Psoas muscle (tissue), 7 donors: ENCODE measurements at regions not wholly inside any gene's neighbourhood (a gene's known extent, or its start where the extent isn't known, plus 50 kb on each side); places are given as distances from the start of the nearest gene placed in this dataset.

Source experiments
- ATAC-seq, 4 donors: fragments of 200-7000 bp; cut with Tn5 transposase; one replicate each; pipeline ENCODE4 v1.9.1; 2020; ENCODE audit warnings: moderate library complexity in 3 of 4, mild to moderate bottlenecking in 2 of 4
- DNase-seq, 2 donors: peaks; one replicate each; pipeline ENCODE4 v3.0.0-alpha.2; 2020
- H3K27ac ChIP-seq: fragments of 200-600 bp; one replicate; pipeline ENCODE4 v1.8.0; 2022
- H3K27me3 ChIP-seq, 3 donors: fragments of 200-600 bp in 1 of 3; one replicate each; pipeline versions ENCODE4 v1.6.1 to v1.8.0; 2013 to 2022; ENCODE audit warnings: low read length in 2 of 3, mild to moderate bottlenecking in 2 of 3, moderate library complexity in 1 of 3; ENCODE audit not compliant: insufficient read depth in 3 of 3
- H3K36me3 ChIP-seq, 2 donors: fragments of 200-600 bp in 1 of 2; one replicate each; pipeline versions ENCODE4 v1.6.1 to v1.8.0; 2013 to 2022; ENCODE audit warnings: low read depth in 1 of 2, mild to moderate bottlenecking in 1 of 2, moderate library complexity in 1 of 2; ENCODE audit not compliant: insufficient read depth in 1 of 2
- H3K4me1 ChIP-seq: fragments of 200-600 bp; one replicate; pipeline ENCODE4 v1.8.0; 2022
- H3K4me3 ChIP-seq: fragments of 200-600 bp; one replicate; pipeline ENCODE4 v1.8.0; 2022; ENCODE audit warnings: mild to moderate bottlenecking
- H3K9me3 ChIP-seq: fragments of 200-600 bp; one replicate; pipeline ENCODE4 v1.8.0; 2022
- CTCF ChIP-seq: fragments of 200-600 bp; IDR thresholded peaks from one replicate; pipeline ENCODE4 v1.8.0; 2022; ENCODE audit warnings: antibody characterized with exemption
- WGBS, 3 donors: extraction: QIAGEN DNeasy Blood & Tissue Kit; methylation state at CpG; one replicate each; pipeline versions ENCODE4 v1.1.6 to v1.1.7; 2013; 5-methylcytosine and 5-hydroxymethylcytosine counted together
- intact Hi-C, 2 donors: fragments of 100-400 bp; cut with DNase I; formaldehyde crosslinking; loops; one replicate each; pipeline versions ENCODE4 v1.11.0 to v1.14.2; 2022
- donor health status: healthy with polysubstance abuse.
- donor health status: DM: no; HTN: no; CAD: no; lungs with moderate emphysema.
- donor health status: Bipolar disorder and iron deficiency.
- donor health status: healthy.
- donor health status: DM: yes; HTN: yes; CAD: no.
- donor health status: DM: no; HTN: no; CAD: no.
- donor health status: DM: yes; HTN: yes; CAD: no.

GRCh38 chr18:30491815-30492551 lies 550.6 kb downstream of the DSC3 start:
- Histone ChIP-seq H3K9me3 (no peaks in the 10 kb centered on the region), H3K36me3 (no peaks in the 10 kb centered on the region), H3K4me1 (no peaks in the 10 kb centered on the region), H3K27me3 (no peaks in the 10 kb centered on the region), H3K27ac (no peak overlapping the region), H3K4me3 (no peak overlapping the region)
- intact Hi-C loops = no loop called here
- no peak for TF ChIP-seq CTCF
- DNase-seq (no peak), ATAC-seq (no peak)
- WGBS, 3 donors = 73 to 84% (median 76%) methylated on average over 3 of the region's 3 CpGs

- Histone ChIP-seq H3K27ac (no peak overlapping the region), H3K9me3 (no peaks in the 10 kb centered on the region), H3K36me3 (no peaks in the 10 kb centered on the region), H3K4me3 (no peak overlapping the region), H3K4me1 (no peaks in the 10 kb centered on the region), H3K27me3 (no peaks in the 10 kb centered on the region)
- intact Hi-C loops = no loop called here
- TF ChIP-seq CTCF = no peak
- DNase-seq (no peak), ATAC-seq (no peak)
- 86 to 91% (median 87%) methylated on average over 2 of the region's 2 CpGs for WGBS, 3 donors
Measured at GRCh38 chr18:30489890-30490643, 552.5 kb downstream of the DSC3 start.

GRCh38 chr18:30487962-30488361 lies 554.6 kb downstream of the DSC3 start:
- no peaks in the 10 kb centered on the region for H3K4me1 ChIP-seq
- WGBS, 3 donors = 46 to 71% (median 67%) methylated on average over 2 of the region's 2 CpGs
- no peak for TF ChIP-seq CTCF
- no peak overlapping the region for H3K4me3 ChIP-seq
- ATAC-seq (no peak), DNase-seq (no peak)
- intact Hi-C loops = no loop called here
- no peaks in the 10 kb centered on the region for H3K36me3 ChIP-seq
- no peaks in the 10 kb centered on the region for H3K27me3 ChIP-seq
- no peak overlapping the region for H3K27ac ChIP-seq
- no peaks in the 10 kb centered on the region for H3K9me3 ChIP-seq

GRCh38 chr18:30486856-30487255 lies 555.7 kb downstream of the DSC3 start:
- intact Hi-C loops = no loop called here
- no peaks in the 10 kb centered on the region for H3K9me3 ChIP-seq
- ATAC-seq (no peak), DNase-seq (no peak)
- H3K27me3 ChIP-seq = no peaks in the 10 kb centered on the region
- no peak overlapping the region for H3K27ac ChIP-seq
- WGBS, 3 donors = 41 to 55% (median 53%) methylated on average over 1 of the region's 1 CpG
- no peaks in the 10 kb centered on the region for H3K36me3 ChIP-seq
- H3K4me1 ChIP-seq = no peaks in the 10 kb centered on the region
- H3K4me3 ChIP-seq = no peak overlapping the region
- no peak for TF ChIP-seq CTCF
